Fibroblast of lung (primary cell): ENCODE measurements at regions not wholly inside any gene's neighbourhood (a gene's known extent, or its start where the extent isn't known, plus 50 kb on each side); places are given as distances from the start of the nearest gene placed in this dataset.

Experiments
- EZH2 ChIP-seq: IDR thresholded peaks from 2 replicates; pipeline ENCODE4 v1.5.1; 2012; ENCODE audit warnings: low read length, control low read depth, mild to moderate bottlenecking; ENCODE audit errors: missing control alignments
- TF ChIP-seq, protein P1 (sequence below), 2 donors: IDR thresholded peaks in 1 of 2; conservative IDR thresholded peaks in 1 of 2; 1 replicate in 1 of 2; 2 replicates in 1 of 2; pipeline ENCODE4 v1.5.1; 2011 to 2012; ENCODE audit warnings: low read length in 2 of 2, control low read depth in 1 of 2, inconsistent platforms in 1 of 2, low read depth in 1 of 2, mild to moderate bottlenecking in 1 of 2

DNA sequence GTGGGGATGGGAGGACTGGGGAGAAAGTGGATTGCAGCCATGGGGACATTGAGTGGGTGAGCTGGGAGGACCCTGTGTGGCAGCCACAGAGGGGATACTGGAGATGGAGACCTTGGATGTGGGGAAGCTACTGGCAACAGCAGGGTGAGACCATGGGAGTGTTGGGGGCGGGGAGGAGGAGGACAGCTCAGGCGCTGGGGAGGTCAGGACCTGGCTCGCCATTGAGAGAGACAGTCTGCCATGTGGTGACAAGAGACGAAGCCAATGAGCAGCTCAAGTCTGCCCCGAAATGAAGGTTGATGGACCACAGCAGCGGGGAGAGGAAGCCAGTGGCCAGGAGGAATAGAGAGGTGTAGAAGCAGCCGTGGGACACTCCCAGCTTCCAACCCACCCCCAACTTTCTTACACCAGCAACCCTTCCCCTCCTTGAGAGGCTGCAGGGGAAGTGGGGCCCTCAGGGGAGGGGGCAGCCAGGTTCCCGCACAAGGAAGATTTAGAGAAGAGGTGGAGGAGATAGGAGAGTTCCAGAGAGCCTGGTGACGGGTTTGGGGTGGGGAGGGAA lies 118.1 kb downstream of the ASB7 start:
- TF ChIP-seq, protein P1, sequence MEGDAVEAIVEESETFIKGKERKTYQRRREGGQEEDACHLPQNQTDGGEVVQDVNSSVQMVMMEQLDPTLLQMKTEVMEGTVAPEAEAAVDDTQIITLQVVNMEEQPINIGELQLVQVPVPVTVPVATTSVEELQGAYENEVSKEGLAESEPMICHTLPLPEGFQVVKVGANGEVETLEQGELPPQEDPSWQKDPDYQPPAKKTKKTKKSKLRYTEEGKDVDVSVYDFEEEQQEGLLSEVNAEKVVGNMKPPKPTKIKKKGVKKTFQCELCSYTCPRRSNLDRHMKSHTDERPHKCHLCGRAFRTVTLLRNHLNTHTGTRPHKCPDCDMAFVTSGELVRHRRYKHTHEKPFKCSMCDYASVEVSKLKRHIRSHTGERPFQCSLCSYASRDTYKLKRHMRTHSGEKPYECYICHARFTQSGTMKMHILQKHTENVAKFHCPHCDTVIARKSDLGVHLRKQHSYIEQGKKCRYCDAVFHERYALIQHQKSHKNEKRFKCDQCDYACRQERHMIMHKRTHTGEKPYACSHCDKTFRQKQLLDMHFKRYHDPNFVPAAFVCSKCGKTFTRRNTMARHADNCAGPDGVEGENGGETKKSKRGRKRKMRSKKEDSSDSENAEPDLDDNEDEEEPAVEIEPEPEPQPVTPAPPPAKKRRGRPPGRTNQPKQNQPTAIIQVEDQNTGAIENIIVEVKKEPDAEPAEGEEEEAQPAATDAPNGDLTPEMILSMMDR (conservative IDR thresholded peaks at IDR 0.05 in 1 of 2, IDR thresholded peaks at IDR 0.05 in 1 of 2; ENCODE audit: low read depth in 1 of 2, low read length in 2 of 2): no peak
- TF ChIP-seq EZH2: no peak
